H1 (cell line): ENCODE measurements at regions not wholly inside any gene's neighbourhood (a gene's known extent, or its start where the extent isn't known, plus 50 kb on each side); places are given as distances from the start of the nearest gene placed in this dataset.

Experiments
- CTCF ChIA-PET: fragments of 300-600 bp; sonication (Branson Sonifier 250); formaldehyde crosslinking; loops from one replicate; lab custom pipeline; 2021; ENCODE audit not compliant: partially characterized antibody; lab: Charles Lee
- POLR2A ChIA-PET: fragments of 300-600 bp; sonication (Branson Sonifier 250); formaldehyde crosslinking; loops from one replicate; lab custom pipeline; 2021; ENCODE audit warnings: inconsistent platforms; ENCODE audit not compliant: partially characterized antibody; lab: Charles Lee
- DNase-seq, 2 experiments: peaks; one replicate each; pipeline versions ENCODE4 v3.0.0 to v3.0.0-alpha.2; 2010 to 2022; ENCODE audit warnings: low spot score in 2 of 2, low read depth in 1 of 2, mixed read lengths in 1 of 2
- FAIRE-seq: peaks from 2 replicates; lab custom pipeline; 2011; peaks lifted over from hg19 to GRCh38; lab: Jason Lieb, UNC
- H2AFZ ChIP-seq: 2 replicates; pipeline ENCODE4 v1.8.1; 2012; ENCODE audit warnings: low read length, inconsistent platforms
- H2AK5ac ChIP-seq: 2 replicates; pipeline ENCODE4 v1.6.1; 2013; ENCODE audit warnings: low read depth, low read length
- H2BK120ac ChIP-seq: replicated peaks from 2 replicates; pipeline ENCODE3; 2013; ENCODE audit warnings: low read depth, low read length, inconsistent platforms
- H2BK12ac ChIP-seq: 2 replicates; pipeline ENCODE4 v1.6.1; 2013; ENCODE audit warnings: low read depth, low read length
- H2BK15ac ChIP-seq: 2 replicates; pipeline ENCODE4 v1.6.1; 2013; ENCODE audit warnings: low read length
- H2BK20ac ChIP-seq: 2 replicates; pipeline ENCODE4 v1.6.1; 2013; ENCODE audit warnings: low read length
- H2BK5ac ChIP-seq: 2 replicates; pipeline ENCODE4 v1.6.1; 2013; ENCODE audit warnings: low read depth, low read length
- H3K14ac ChIP-seq: 2 replicates; pipeline ENCODE4 v1.6.1; 2013; ENCODE audit warnings: inconsistent platforms; ENCODE audit not compliant: insufficient read length
- H3K18ac ChIP-seq: 2 replicates; pipeline ENCODE4 v1.6.1; 2013; ENCODE audit warnings: low read length; ENCODE audit errors: extremely low read depth
- H3K23ac ChIP-seq: 2 replicates; pipeline ENCODE4 v1.6.1; 2013; ENCODE audit warnings: inconsistent platforms; ENCODE audit not compliant: insufficient read length
- H3K23me2 ChIP-seq: 2 replicates; pipeline ENCODE4 v1.6.1; 2013; ENCODE audit warnings: low read depth, low read length
- H3K27ac ChIP-seq: 2 replicates; pipeline ENCODE4 v1.6.1; 2011; ENCODE audit warnings: low read depth, low read length, inconsistent platforms
- H3K27me3 ChIP-seq, 4 experiments: replicated peaks in 1 of 4; 1 replicate in 1 of 4; 2 replicates in 3 of 4; pipeline versions ENCODE4 v1.6.1 to v1.8.1; 2011 to 2013; ENCODE audit warnings: low read length in 3 of 4, mild to moderate bottlenecking in 3 of 4, inconsistent platforms in 2 of 4, mixed read lengths in 2 of 4, moderate library complexity in 1 of 4; ENCODE audit not compliant: control insufficient read depth in 3 of 4, insufficient read depth in 3 of 4; ENCODE audit errors: extremely low read depth in 1 of 4
- H3K36me3 ChIP-seq, 4 experiments: 2 replicates each; pipeline versions ENCODE4 v1.6.1 to v1.8.1; 2011 to 2013; ENCODE audit warnings: mild to moderate bottlenecking in 4 of 4, low read length in 3 of 4, moderate library complexity in 2 of 4, control low read depth in 1 of 4, inconsistent platforms in 1 of 4; ENCODE audit not compliant: insufficient read depth in 4 of 4, control insufficient read depth in 2 of 4
- H3K4ac ChIP-seq: replicated peaks from 2 replicates; pipeline ENCODE3; 2013; ENCODE audit warnings: low read length, low read depth, mixed read lengths, inconsistent platforms; ENCODE audit not compliant: insufficient read length
- H3K4me1 ChIP-seq, 4 experiments: replicated peaks in 1 of 4; 1 replicate in 1 of 4; 2 replicates in 3 of 4; pipeline versions ENCODE4 v1.6.1 to v1.8.1; 2011 to 2013; ENCODE audit warnings: low read length in 3 of 4, inconsistent platforms in 2 of 4, mixed read lengths in 1 of 4; ENCODE audit not compliant: insufficient read depth in 4 of 4, control insufficient read depth in 3 of 4
- H3K4me2 ChIP-seq, 2 experiments: 2 replicates each; pipeline versions ENCODE4 v1.6.1 to v1.8.1; 2011 to 2013; ENCODE audit warnings: low read depth in 2 of 2, low read length in 2 of 2, control low read depth in 1 of 2, inconsistent platforms in 1 of 2, mild to moderate bottlenecking in 1 of 2; ENCODE audit not compliant: insufficient read depth in 1 of 2
- H3K4me3 ChIP-seq, 4 experiments: fragments of 200-600, 300-600 bp in 1 of 4; sonication (generic), shearing (Covaris generic), sonication (Bioruptor Twin) in 1 of 4; 2 replicates each; pipeline versions ENCODE4 v1.5.1 to v1.8.1; 2011 to 2016; ENCODE audit warnings: low read length in 4 of 4, low read depth in 3 of 4, control low read depth in 2 of 4, inconsistent platforms in 2 of 4, mild to moderate bottlenecking in 2 of 4, mixed read lengths in 1 of 4, moderate library complexity in 1 of 4; ENCODE audit not compliant: insufficient read depth in 2 of 4; ENCODE audit errors: extremely low read depth in 1 of 4
- H3K56ac ChIP-seq: replicated peaks from 2 replicates; pipeline ENCODE3; 2013; ENCODE audit warnings: low read depth, mild to moderate bottlenecking, mixed read lengths, low read length, inconsistent platforms; ENCODE audit not compliant: insufficient read length
- H3K79me1 ChIP-seq: 2 replicates; pipeline ENCODE4 v1.6.1; 2013; ENCODE audit warnings: low read depth, low read length, control low read depth
- H3K79me2 ChIP-seq, 2 experiments: 2 replicates each; pipeline versions ENCODE4 v1.6.1 to v1.8.1; 2012 to 2013; ENCODE audit warnings: low read length in 2 of 2, mild to moderate bottlenecking in 2 of 2, inconsistent platforms in 1 of 2; ENCODE audit not compliant: insufficient read depth in 2 of 2, control insufficient read depth in 1 of 2
- H3K9ac ChIP-seq, 4 experiments: replicated peaks in 1 of 4; 1 replicate in 1 of 4; 2 replicates in 3 of 4; pipeline versions ENCODE4 v1.6.1 to v1.8.1; 2011 to 2013; ENCODE audit warnings: low read depth in 3 of 4, low read length in 3 of 4, control low read depth in 2 of 4, mild to moderate bottlenecking in 2 of 4, moderate library complexity in 2 of 4, inconsistent platforms in 1 of 4; ENCODE audit errors: extremely low read depth in 1 of 4
- H3K9me3 ChIP-seq, 2 experiments: 2 replicates each; pipeline versions ENCODE4 v1.6.1 to v1.8.1; 2012 to 2013; ENCODE audit warnings: mild to moderate bottlenecking in 2 of 2, moderate library complexity in 2 of 2, control low read depth in 1 of 2, inconsistent platforms in 1 of 2, low read depth in 1 of 2, low read length in 1 of 2, mixed read lengths in 1 of 2; ENCODE audit not compliant: insufficient read depth in 2 of 2
- H4K20me1 ChIP-seq, 2 experiments: replicated peaks in 1 of 2; 2 replicates each; pipeline versions ENCODE3 to v1.8.1; 2011 to 2013; ENCODE audit warnings: inconsistent platforms in 2 of 2, low read length in 2 of 2, mild to moderate bottlenecking in 1 of 2; ENCODE audit not compliant: insufficient read depth in 2 of 2, control insufficient read depth in 1 of 2
- H4K5ac ChIP-seq: 2 replicates; pipeline ENCODE4 v1.6.1; 2013; ENCODE audit warnings: low read length, low read depth, mixed read lengths, inconsistent platforms; ENCODE audit not compliant: insufficient read length
- H4K8ac ChIP-seq: 2 replicates; pipeline ENCODE4 v1.8.0; 2013; ENCODE audit warnings: mild to moderate bottlenecking, moderate library complexity, low read length, inconsistent platforms; ENCODE audit not compliant: insufficient read depth; ENCODE audit errors: extremely low read depth
- H4K91ac ChIP-seq: replicated peaks from 2 replicates; pipeline ENCODE3; 2013; ENCODE audit warnings: low read length, mixed read lengths, inconsistent platforms; ENCODE audit not compliant: insufficient read length
- ASH2L ChIP-seq: fragments of 200-600, 300-600 bp; sonication (generic); IDR thresholded peaks from one replicate; pipeline ENCODE4 v1.7.1; 2017; ENCODE audit warnings: low read length
- BCL11A ChIP-seq, 2 experiments: IDR thresholded peaks; one replicate each; pipeline ENCODE4 v1.6.1; 2011; ENCODE audit warnings: low read depth in 2 of 2, low read length in 2 of 2, mild to moderate bottlenecking in 2 of 2
- JUN ChIP-seq: IDR thresholded peaks from 2 replicates; pipeline ENCODE4 v1.6.1; 2011; ENCODE audit warnings: low read depth, mild to moderate bottlenecking, improper control_type of control experiment, low read length
- KDM1A ChIP-seq: fragments of 200-600, 300-600 bp; sonication (generic); IDR thresholded peaks from 2 replicates; pipeline ENCODE4 v1.7.1; 2016; ENCODE audit warnings: mild to moderate bottlenecking, low read length, borderline replicate concordance
- KDM5A ChIP-seq: fragments of 200-600 bp; IDR thresholded peaks from 2 replicates; pipeline ENCODE4 v1.7.1; 2012; ENCODE audit warnings: mild to moderate bottlenecking, low read length, inconsistent platforms, mixed read lengths
- NANOG ChIP-seq: IDR thresholded peaks from 2 replicates; pipeline ENCODE4 v1.6.1; 2011; ENCODE audit warnings: low read length, low read depth, mild to moderate bottlenecking, inconsistent platforms; ENCODE audit not compliant: insufficient read depth, poor library complexity, severe bottlenecking
- RNF2 ChIP-seq: fragments of 200-900, 300-1000 bp; sonication (generic); IDR thresholded peaks from 2 replicates; pipeline ENCODE4 v1.7.1; 2016; ENCODE audit warnings: borderline replicate concordance, low read depth, mild to moderate bottlenecking, antibody characterized with exemption, low read length; ENCODE audit not compliant: poor library complexity, severe bottlenecking; ENCODE audit errors: missing control alignments
- SP4 ChIP-seq: IDR thresholded peaks from 2 replicates; pipeline ENCODE4 v1.6.1; 2012; ENCODE audit warnings: low read length, inconsistent platforms
- SRF ChIP-seq: IDR thresholded peaks from 2 replicates; pipeline ENCODE4 v1.6.1; 2011; ENCODE audit warnings: mild to moderate bottlenecking, low read depth, low read length, moderate library complexity
- TAF1 ChIP-seq: IDR thresholded peaks from 2 replicates; pipeline ENCODE4 v1.6.1; 2011; ENCODE audit warnings: mild to moderate bottlenecking, low read depth, low read length
- YY1 ChIP-seq: IDR thresholded peaks from 2 replicates; pipeline ENCODE4 v1.6.1; 2011; ENCODE audit warnings: low read depth, mild to moderate bottlenecking, low read length
- whole genome bisulfite sequencing, 2 experiments: shearing (Covaris generic) in 1 of 2; methylation state at CpG; one replicate each; pipeline versions ENCODE4 v1.1.6 to v1.1.7; 2013 to 2015; ENCODE audit warnings: low lambda C conversion rate in 2 of 2, mixed read lengths in 2 of 2, inconsistent platforms in 1 of 2, low coverage in 1 of 2, missing lambda C conversion rate in 1 of 2; ENCODE audit not compliant: insufficient replicate concordance in 2 of 2, insufficient coverage in 1 of 2, insufficient read length in 1 of 2; ENCODE audit errors: extremely low coverage in 1 of 2, missing lambda C conversion rate in 1 of 2; 5-methylcytosine and 5-hydroxymethylcytosine counted together
- TF ChIP-seq, protein P1 (sequence below): IDR thresholded peaks from 2 replicates; pipeline ENCODE4 v1.6.1; 2011; ENCODE audit warnings: low read length, improper control_type of control experiment
- TF ChIP-seq, protein P2 (sequence below): IDR thresholded peaks from 2 replicates; pipeline ENCODE4 v1.6.1; 2012; ENCODE audit warnings: inconsistent platforms

DNA sequence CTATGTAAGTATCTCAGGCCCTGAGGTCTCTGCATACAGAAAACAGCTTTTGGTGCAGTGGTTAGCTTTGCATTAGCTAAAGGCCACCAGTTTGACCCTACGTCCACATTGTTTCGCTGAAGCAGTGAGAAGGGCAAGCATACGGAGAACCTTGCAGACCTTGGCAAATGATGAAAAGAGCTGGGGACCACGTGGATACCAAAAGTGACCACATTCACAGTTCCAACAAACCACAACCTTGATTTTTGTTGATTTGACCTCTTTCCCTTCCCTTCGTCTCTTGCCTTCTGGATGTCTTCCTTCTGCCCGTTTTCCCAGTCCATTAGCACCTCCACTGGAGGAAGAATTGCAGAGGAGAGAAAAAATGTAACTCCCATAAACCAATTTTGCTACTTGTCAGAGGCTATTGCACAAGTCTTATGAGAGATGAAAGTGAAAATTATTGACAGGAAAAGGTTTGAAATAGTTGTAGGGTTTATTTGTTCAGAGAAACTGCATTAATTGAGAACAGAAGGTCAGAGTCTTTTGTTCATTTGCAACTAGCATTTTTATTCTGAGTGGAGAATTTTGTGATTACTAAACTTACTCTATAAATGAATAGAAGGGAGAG lies 293.9 kb upstream of the HTR2A start:
- Histone ChIP-seq H2BK12ac (no peak overlapping the region), H2AK5ac (no peak overlapping the region)
- 89% methylated on average over 6 of the region's 6 CpGs; no CpG with 5 or more reads in 1 of the 2 experiments for WGBS, 2 experiments
- TF ChIP-seq, protein P1, sequence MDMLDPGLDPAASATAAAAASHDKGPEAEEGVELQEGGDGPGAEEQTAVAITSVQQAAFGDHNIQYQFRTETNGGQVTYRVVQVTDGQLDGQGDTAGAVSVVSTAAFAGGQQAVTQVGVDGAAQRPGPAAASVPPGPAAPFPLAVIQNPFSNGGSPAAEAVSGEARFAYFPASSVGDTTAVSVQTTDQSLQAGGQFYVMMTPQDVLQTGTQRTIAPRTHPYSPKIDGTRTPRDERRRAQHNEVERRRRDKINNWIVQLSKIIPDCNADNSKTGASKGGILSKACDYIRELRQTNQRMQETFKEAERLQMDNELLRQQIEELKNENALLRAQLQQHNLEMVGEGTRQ: no peak
- TF ChIP-seq BCL11A (IDR thresholded peaks at IDR 0.05; ENCODE audit: low read depth in 2 of 2, low read length in 2 of 2) (no peak), RNF2 (no peak), KDM5A (no peak), NANOG (no peak), JUN (no peak), KDM1A (no peak), SP4 (no peak), ASH2L (no peak), YY1 (no peak), TAF1 (no peak), SRF (no peak)
- TF ChIP-seq, protein P2, sequence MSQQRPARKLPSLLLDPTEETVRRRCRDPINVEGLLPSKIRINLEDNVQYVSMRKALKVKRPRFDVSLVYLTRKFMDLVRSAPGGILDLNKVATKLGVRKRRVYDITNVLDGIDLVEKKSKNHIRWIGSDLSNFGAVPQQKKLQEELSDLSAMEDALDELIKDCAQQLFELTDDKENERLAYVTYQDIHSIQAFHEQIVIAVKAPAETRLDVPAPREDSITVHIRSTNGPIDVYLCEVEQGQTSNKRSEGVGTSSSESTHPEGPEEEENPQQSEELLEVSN: no peak

More for the DNA sequence above, 293.9 kb upstream of the HTR2A start:
- FAIRE-seq: no peak
- ChIA-PET CTCF (no interaction called here), POLR2A (no interaction called here)
- Histone ChIP-seq H3K4me3 (no peak overlapping the region), H3K23ac (no peak overlapping the region), H2BK15ac (no peak overlapping the region), H3K79me2 (no peaks in the 10 kb centered on the region), H4K91ac (no peak overlapping the region), H3K56ac (no peak overlapping the region), H3K4ac (no peak overlapping the region), H4K8ac (no peak overlapping the region), H3K4me1 (no peaks in the 10 kb centered on the region), H3K14ac (no peak overlapping the region), H3K79me1 (no peaks in the 10 kb centered on the region), H3K9ac (no peak overlapping the region), H2BK20ac (no peak overlapping the region), H2BK120ac (no peak overlapping the region), H4K5ac (no peak overlapping the region), H2AFZ (no peak overlapping the region), H3K36me3 (no peaks in the 10 kb centered on the region), H3K18ac (no peak overlapping the region), H3K4me2 (no peak overlapping the region), H3K27me3 (no peaks in the 10 kb centered on the region), H3K9me3 (no peaks in the 10 kb centered on the region), H2BK5ac (no peak overlapping the region), H3K23me2 (no peaks in the 10 kb centered on the region), H3K27ac (no peak overlapping the region), H4K20me1 (no peaks in the 10 kb centered on the region)
- DNase-seq: no peak
